ENCODE measurements at regions not wholly inside any gene's neighbourhood (a gene's known extent, or its start where the extent isn't known, plus 50 kb on each side); places are given as distances from the start of the nearest gene placed in this dataset.

DNA sequence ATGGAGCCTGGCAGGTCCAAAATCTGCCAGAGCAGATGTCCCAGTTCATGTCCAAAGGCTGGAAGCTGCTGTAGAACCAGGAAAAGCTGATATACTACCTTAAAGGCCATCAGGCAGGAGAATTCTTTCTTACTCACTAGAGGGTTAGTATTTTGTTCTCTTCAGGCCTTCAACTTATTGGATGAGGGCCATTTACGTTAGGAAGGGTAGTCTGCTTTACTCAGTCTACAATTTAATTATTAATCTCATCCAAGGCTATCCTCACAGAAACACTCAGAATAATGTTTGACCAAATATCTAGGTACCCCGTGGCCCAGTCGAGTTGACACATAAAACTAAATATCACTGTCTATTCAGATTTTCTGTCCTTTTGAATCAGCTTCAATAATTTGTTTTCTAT lies 437.4 kb downstream of the TLE4 start:
- no peak overlapping the region for H3K4ac ChIP-seq (ENCODE audit: low read depth in 1 of 2, low read length in 2 of 2)
- no peak overlapping the region for H3K14ac ChIP-seq (ENCODE audit: low read length in 2 of 2)
- H2BK15ac ChIP-seq (ENCODE audit: low read depth, poor library complexity, severe bottlenecking) = no peak overlapping the region
- WGBS = 68% methylated on average over 3 of the region's 3 CpGs
- no peak overlapping the region for H4K91ac ChIP-seq (ENCODE audit: low read length)
- no peak overlapping the region for H4K8ac ChIP-seq (ENCODE audit: low read length)
- H2BK12ac ChIP-seq (ENCODE audit: low read length in 2 of 2) = no peak overlapping the region
- no peak overlapping the region for H3K27ac ChIP-seq (ENCODE audit: low read length, poor library complexity, severe bottlenecking)
- no peak overlapping the region for H3K4me2 ChIP-seq (ENCODE audit: low read length, poor library complexity, severe bottlenecking)
- H3K36me3 ChIP-seq (ENCODE audit: control insufficient read depth in 1 of 2, insufficient read depth in 2 of 2, low read depth in 1 of 2, low read length in 2 of 2) = no peaks in the 10 kb centered on the region
- no peak overlapping the region for H3K9ac ChIP-seq (ENCODE audit: low read length)
- no peak overlapping the region for H2AK5ac ChIP-seq (ENCODE audit: low read length, severe bottlenecking)
- no peak overlapping the region for H3K18ac ChIP-seq (ENCODE audit: low read depth in 1 of 2, low read length in 2 of 2)
- no peak overlapping the region for H2BK120ac ChIP-seq (ENCODE audit: low read depth, low read length)
- H3K79me1 ChIP-seq (replicated peaks; ENCODE audit: low read length, poor library complexity, severe bottlenecking) = no peaks in the 10 kb centered on the region
- no peaks in the 10 kb centered on the region for H3K27me3 ChIP-seq (ENCODE audit: control insufficient read depth in 1 of 2, insufficient read depth in 1 of 2, low read length in 2 of 2)
- H3K4me1 ChIP-seq (ENCODE audit: control insufficient read depth, insufficient read depth, low read depth, low read length) = peaks cover 3% of the 10 kb centered on the region
- H2AFZ ChIP-seq (ENCODE audit: low read depth, low read length) = no peak overlapping the region
- DNase-seq = no peak
- no peak overlapping the region for H3K4me3 ChIP-seq (ENCODE audit: insufficient read depth in 1 of 2, low read depth in 1 of 2, low read length in 2 of 2)
- H3K9me3 ChIP-seq (ENCODE audit: control insufficient read depth, low read length) = peaks cover 3% of the 10 kb centered on the region
- no peak overlapping the region for H2BK5ac ChIP-seq (ENCODE audit: low read depth, low read length, poor library complexity, severe bottlenecking)
- no peak overlapping the region for H3K23ac ChIP-seq (ENCODE audit: low read length in 2 of 2)

DNA sequence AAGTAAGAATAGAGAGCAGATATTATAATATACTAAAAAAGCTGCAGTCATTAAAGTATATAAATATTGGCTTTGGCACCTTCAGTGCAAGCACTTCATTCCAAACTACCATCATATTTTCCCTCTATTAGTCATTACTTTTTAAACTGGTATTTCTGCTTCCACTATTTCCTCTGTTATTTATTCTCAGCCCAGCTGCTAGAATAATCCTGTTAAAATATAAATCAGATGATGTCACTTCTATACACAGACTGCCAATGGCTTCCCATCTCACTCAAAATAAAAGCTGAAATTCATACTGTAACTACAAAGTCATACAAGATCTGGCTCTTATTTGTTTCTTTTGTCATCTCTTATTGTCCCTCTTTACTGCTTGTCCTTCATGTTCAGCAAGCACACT lies 432.9 kb downstream of the TLE4 start:
- H2BK120ac ChIP-seq (ENCODE audit: low read depth, low read length) = no peak overlapping the region
- no peak overlapping the region for H3K4ac ChIP-seq (ENCODE audit: low read depth in 1 of 2, low read length in 2 of 2)
- no peak overlapping the region for H3K9ac ChIP-seq (ENCODE audit: low read length)
- no peak overlapping the region for H2BK15ac ChIP-seq (ENCODE audit: low read depth, poor library complexity, severe bottlenecking)
- H3K23ac ChIP-seq (ENCODE audit: low read length in 2 of 2) = no peak overlapping the region
- DNase-seq = no peak
- no peak overlapping the region for H3K27ac ChIP-seq (ENCODE audit: low read length, poor library complexity, severe bottlenecking)
- no peaks in the 10 kb centered on the region for H3K79me1 ChIP-seq (replicated peaks; ENCODE audit: low read length, poor library complexity, severe bottlenecking)
- no peak overlapping the region for H4K8ac ChIP-seq (ENCODE audit: low read length)
- H3K14ac ChIP-seq (ENCODE audit: low read length in 2 of 2) = no peak overlapping the region
- no peak overlapping the region for H3K4me3 ChIP-seq (ENCODE audit: insufficient read depth in 1 of 2, low read depth in 1 of 2, low read length in 2 of 2)
- no peaks in the 10 kb centered on the region for H3K27me3 ChIP-seq (ENCODE audit: control insufficient read depth in 1 of 2, insufficient read depth in 1 of 2, low read length in 2 of 2)
- no peak overlapping the region for H3K4me2 ChIP-seq (ENCODE audit: low read length, poor library complexity, severe bottlenecking)
- H3K4me1 ChIP-seq (ENCODE audit: control insufficient read depth, insufficient read depth, low read depth, low read length) = peaks cover 3% of the 10 kb centered on the region
- no peak overlapping the region for H2AK5ac ChIP-seq (ENCODE audit: low read length, severe bottlenecking)
- H2BK12ac ChIP-seq (ENCODE audit: low read length in 2 of 2) = no peak overlapping the region
- H3K18ac ChIP-seq (ENCODE audit: low read depth in 1 of 2, low read length in 2 of 2) = no peak overlapping the region
- H2AFZ ChIP-seq (ENCODE audit: low read depth, low read length) = no peak overlapping the region
- H3K9me3 ChIP-seq (ENCODE audit: control insufficient read depth, low read length) = no peaks in the 10 kb centered on the region
- H2BK5ac ChIP-seq (ENCODE audit: low read depth, low read length, poor library complexity, severe bottlenecking) = no peak overlapping the region
- H3K36me3 ChIP-seq (ENCODE audit: control insufficient read depth in 1 of 2, insufficient read depth in 2 of 2, low read depth in 1 of 2, low read length in 2 of 2) = no peaks in the 10 kb centered on the region
- no peak overlapping the region for H4K91ac ChIP-seq (ENCODE audit: low read length)

- DNase-seq = no peak
- no peak overlapping the region for H2BK15ac ChIP-seq (ENCODE audit: low read depth, poor library complexity, severe bottlenecking)
- WGBS = 81% methylated on average over 1 of the region's 1 CpG
- no peaks in the 10 kb centered on the region for H3K36me3 ChIP-seq (ENCODE audit: control insufficient read depth in 1 of 2, insufficient read depth in 2 of 2, low read depth in 1 of 2, low read length in 2 of 2)
- H3K4me2 ChIP-seq (ENCODE audit: low read length, poor library complexity, severe bottlenecking) = peak overlapping the region; percentile 18
- H3K23ac ChIP-seq (ENCODE audit: low read length in 2 of 2) = no peak overlapping the region
- no peak overlapping the region for H2BK12ac ChIP-seq (ENCODE audit: low read length in 2 of 2)
- H4K8ac ChIP-seq (ENCODE audit: low read length) = no peak overlapping the region
- no peak overlapping the region for H2AK5ac ChIP-seq (ENCODE audit: low read length, severe bottlenecking)
- H3K18ac ChIP-seq (ENCODE audit: low read depth in 1 of 2, low read length in 2 of 2) = no peak overlapping the region
- peaks cover 4% of the 10 kb centered on the region for H3K9me3 ChIP-seq (ENCODE audit: control insufficient read depth, low read length)
- no peak overlapping the region for H2BK120ac ChIP-seq (ENCODE audit: low read depth, low read length)
- H3K27me3 ChIP-seq (ENCODE audit: control insufficient read depth in 1 of 2, insufficient read depth in 1 of 2, low read length in 2 of 2) = peaks cover 0 to 3% of the 10 kb centered on the region in 2 experiments
- no peak overlapping the region for H2AFZ ChIP-seq (ENCODE audit: low read depth, low read length)
- H3K79me1 ChIP-seq (replicated peaks; ENCODE audit: low read length, poor library complexity, severe bottlenecking) = peaks cover 2% of the 10 kb centered on the region
- peaks cover 9% of the 10 kb centered on the region for H3K4me1 ChIP-seq (ENCODE audit: control insufficient read depth, insufficient read depth, low read depth, low read length)
- no peak overlapping the region for H4K91ac ChIP-seq (ENCODE audit: low read length)
- no peak overlapping the region for H3K4me3 ChIP-seq (ENCODE audit: insufficient read depth in 1 of 2, low read depth in 1 of 2, low read length in 2 of 2)
- H3K14ac ChIP-seq (ENCODE audit: low read length in 2 of 2) = no peak overlapping the region
- H3K4ac ChIP-seq (ENCODE audit: low read depth in 1 of 2, low read length in 2 of 2) = no peak overlapping the region
- no peak overlapping the region for H3K9ac ChIP-seq (ENCODE audit: low read length)
- no peak overlapping the region for H2BK5ac ChIP-seq (ENCODE audit: low read depth, low read length, poor library complexity, severe bottlenecking)
- peak overlapping the region; percentile 82 for H3K27ac ChIP-seq (ENCODE audit: low read length, poor library complexity, severe bottlenecking)
Observed at GRCh38 chr9:79990536-79990935, 418.8 kb downstream of the TLE4 start.

DNA sequence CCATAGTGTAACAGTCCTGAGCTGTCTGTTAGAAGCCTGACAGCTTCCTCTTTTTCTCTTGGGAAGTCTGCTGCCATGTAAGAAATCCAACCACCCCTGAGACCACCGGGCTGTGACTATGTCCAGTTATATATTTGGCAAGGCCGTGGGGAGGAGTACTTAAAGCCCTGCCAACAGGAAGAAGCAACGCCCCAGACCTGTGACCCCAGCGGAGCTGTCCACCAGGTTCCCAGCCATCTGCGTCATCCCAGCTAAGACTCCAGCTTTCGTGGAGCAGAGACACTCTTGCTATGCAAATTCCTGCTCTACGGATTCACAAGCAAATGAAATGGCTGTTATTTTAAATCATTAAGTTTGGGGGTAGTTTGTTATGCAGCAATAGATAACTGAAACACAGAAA lies 417.3 kb downstream of the TLE4 start:
- no peak overlapping the region for H3K4ac ChIP-seq (ENCODE audit: low read depth in 1 of 2, low read length in 2 of 2)
- H3K27me3 ChIP-seq (ENCODE audit: control insufficient read depth in 1 of 2, insufficient read depth in 1 of 2, low read length in 2 of 2) = peaks cover 0 to 3% of the 10 kb centered on the region in 2 experiments
- H2AK5ac ChIP-seq (ENCODE audit: low read length, severe bottlenecking) = peak overlapping the region; percentile 13
- no peak overlapping the region for H2BK120ac ChIP-seq (ENCODE audit: low read depth, low read length)
- H3K9me3 ChIP-seq (ENCODE audit: control insufficient read depth, low read length) = peaks cover under 1% of the 10 kb centered on the region
- no peak overlapping the region for H3K9ac ChIP-seq (ENCODE audit: low read length)
- H3K14ac ChIP-seq (ENCODE audit: low read length in 2 of 2) = no peak overlapping the region
- H4K91ac ChIP-seq (ENCODE audit: low read length) = no peak overlapping the region
- no peaks in the 10 kb centered on the region for H3K36me3 ChIP-seq (ENCODE audit: control insufficient read depth in 1 of 2, insufficient read depth in 2 of 2, low read depth in 1 of 2, low read length in 2 of 2)
- no peak overlapping the region for H2BK12ac ChIP-seq (ENCODE audit: low read length in 2 of 2)
- H3K79me1 ChIP-seq (replicated peaks; ENCODE audit: low read length, poor library complexity, severe bottlenecking) = peaks cover 2% of the 10 kb centered on the region
- H3K18ac ChIP-seq (ENCODE audit: low read depth in 1 of 2, low read length in 2 of 2) = no peak overlapping the region
- H3K4me2 ChIP-seq (ENCODE audit: low read length, poor library complexity, severe bottlenecking) = no peak overlapping the region
- 70% methylated on average over 6 of the region's 7 CpGs for WGBS
- peaks cover 9% of the 10 kb centered on the region for H3K4me1 ChIP-seq (ENCODE audit: control insufficient read depth, insufficient read depth, low read depth, low read length)
- DNase-seq = no peak
- H4K8ac ChIP-seq (ENCODE audit: low read length) = no peak overlapping the region
- no peak overlapping the region for H2BK15ac ChIP-seq (ENCODE audit: low read depth, poor library complexity, severe bottlenecking)
- H3K23ac ChIP-seq (ENCODE audit: low read length in 2 of 2) = no peak overlapping the region
- H2AFZ ChIP-seq (ENCODE audit: low read depth, low read length) = no peak overlapping the region
- H2BK5ac ChIP-seq (ENCODE audit: low read depth, low read length, poor library complexity, severe bottlenecking) = no peak overlapping the region
- no peak overlapping the region for H3K4me3 ChIP-seq (ENCODE audit: insufficient read depth in 1 of 2, low read depth in 1 of 2, low read length in 2 of 2)
- H3K27ac ChIP-seq (ENCODE audit: low read length, poor library complexity, severe bottlenecking) = peak overlapping the region; percentile 92

All from mesenchymal stem cell (in vitro differentiated cells and primary cell).